ENCODE measurements at regions not wholly inside any gene's neighbourhood (a gene's known extent, or its start where the extent isn't known, plus 50 kb on each side); places are given as distances from the start of the nearest gene placed in this dataset.

DNA sequence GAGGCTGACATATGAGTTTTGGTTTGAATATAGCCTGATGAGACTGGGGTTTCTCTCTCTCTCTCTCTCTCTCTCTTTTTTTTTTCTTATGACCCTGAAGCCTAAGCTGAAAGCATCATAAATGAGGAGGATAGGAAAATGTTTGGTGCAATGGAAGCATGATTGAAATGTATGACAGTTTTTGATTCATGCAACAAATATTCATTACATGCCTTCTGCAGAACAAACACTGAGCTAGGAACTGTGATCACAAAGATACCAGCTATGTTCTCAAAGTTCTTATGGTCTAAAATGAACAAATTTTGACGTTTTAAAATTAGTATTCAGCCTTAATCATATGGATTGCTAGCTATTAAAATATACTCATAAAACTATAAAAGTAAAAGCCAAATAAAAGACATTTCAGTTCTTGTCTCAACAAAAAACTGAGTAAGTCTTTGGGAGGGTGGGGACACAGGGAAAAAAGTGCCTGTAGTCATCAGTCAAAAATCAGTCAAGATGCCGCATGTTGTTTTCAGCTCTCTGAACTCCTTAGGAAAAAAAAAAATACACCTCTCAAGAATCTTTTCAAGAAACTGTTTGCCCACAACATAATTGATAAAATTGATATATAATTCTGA, 57.2 kb downstream of the NKX6-1 start:
- DNase-seq: no peak

DNA sequence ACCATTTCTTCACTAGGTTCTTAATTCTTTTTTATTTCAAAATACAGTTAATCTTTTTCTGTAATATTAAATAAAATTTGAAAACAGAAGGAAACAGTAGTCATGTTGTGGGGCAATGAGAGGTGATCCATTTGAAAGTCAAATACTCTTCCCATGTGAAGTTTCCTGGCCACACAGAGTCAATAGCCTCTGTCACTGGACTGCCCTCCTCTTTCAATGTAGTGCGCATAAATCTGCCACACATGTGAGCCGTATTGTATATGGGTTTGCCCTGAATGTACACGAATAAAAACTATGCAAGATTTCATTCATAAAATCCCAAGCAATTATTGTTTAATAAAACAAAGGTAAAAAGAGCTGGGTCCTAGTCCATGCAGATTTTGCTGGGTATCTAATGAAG, 59.1 kb downstream of the NKX6-1 start:
- DNase-seq: no peak

- no peak for DNase-seq
These were observed 62.3 kb downstream of the NKX6-1 start for GRCh38 chr4:84436812-84437211.

- DNase-seq: no peak
These were observed 64.7 kb downstream of the NKX6-1 start for GRCh38 chr4:84434344-84434743.

DNA sequence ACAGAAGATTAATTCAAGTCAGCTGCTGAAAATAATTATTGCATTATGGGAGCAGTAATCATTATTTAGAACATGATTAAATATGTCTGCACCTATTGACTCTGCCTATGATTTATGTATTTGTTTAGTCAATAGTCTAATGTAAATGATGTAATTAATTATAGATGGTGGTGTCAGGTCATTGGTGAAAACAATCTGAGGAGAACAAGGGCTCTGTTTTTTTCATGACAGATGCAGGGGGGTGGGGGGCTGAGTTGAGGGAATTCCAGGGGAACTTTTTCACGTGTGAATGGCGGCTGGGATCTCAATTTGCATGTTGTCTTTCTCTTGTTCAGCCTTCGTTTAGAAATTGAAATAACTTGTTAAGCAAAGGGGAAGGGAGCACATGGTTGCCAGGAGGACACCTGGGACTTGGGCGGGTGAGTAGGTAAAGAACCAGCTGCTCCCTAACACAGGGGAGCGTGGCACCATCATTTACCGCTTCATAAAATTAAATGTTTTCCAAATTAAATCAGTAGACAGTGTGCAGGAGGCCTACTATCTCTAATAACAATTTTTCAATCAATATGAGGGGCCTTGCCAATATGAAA, 65.4 kb downstream of the NKX6-1 start:
- no peak for DNase-seq

GRCh38 chr4:84432713-84433112, 66.4 kb downstream of the NKX6-1 start:
- DNase-seq: no peak

- no peak for DNase-seq
These were observed 78.5 kb downstream of the NKX6-1 start for GRCh38 chr4:84420608-84421007.

DNA sequence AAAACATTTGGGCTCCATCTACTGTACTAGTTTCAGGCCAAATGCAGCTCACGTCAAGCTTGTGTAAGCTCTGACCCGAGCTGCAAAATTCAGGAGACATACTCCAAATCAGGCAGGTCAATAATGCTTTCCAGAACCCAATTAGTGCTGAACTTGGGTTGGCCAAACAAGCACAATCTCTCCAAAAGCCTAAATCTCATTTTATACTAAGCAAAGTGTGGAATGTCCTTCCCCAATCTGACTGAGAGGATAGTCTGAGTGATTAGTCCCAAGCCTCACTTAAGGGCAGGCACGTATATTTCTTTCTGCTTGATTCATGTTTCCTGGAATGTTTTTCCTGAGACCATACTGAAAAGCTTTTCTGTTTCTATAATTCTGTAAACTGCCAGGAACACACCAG, 79.9 kb downstream of the NKX6-1 start:
- no peak for DNase-seq

DNA sequence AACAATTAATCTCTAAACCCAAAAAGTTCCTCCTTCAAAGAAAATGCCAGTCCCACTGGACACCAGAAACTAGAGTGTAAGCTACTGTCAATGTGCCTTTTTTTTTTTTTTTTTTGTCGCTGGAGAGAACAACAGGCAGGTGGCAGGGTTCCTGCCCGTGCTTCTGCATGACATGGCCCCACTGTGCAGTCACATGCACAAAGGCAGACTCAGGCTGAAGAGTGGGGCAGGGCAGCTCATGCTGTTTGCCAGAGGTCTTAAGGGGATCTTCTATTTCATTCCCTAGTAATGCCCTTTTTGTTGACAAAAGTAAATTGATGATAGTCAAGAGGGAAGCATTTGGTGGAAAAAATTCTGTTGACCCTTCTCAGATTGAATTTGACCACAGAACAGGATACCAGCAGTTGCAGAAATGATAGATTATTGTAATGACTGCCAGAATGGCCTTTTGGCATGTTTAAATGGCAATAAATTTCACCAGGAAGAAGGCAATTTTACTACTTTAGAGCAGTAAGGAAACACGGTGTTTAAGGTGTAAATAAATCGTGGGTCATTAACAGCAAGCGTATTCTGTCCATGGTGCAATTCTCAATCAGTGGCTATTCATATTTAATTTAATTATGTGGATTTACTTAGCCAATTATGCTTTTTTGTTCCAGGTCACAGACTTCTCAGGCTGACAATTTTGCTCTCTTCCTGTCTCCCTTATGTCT, 80.9 kb downstream of the NKX6-1 start:
- DNase-seq: no peak

GRCh38 chr4:84413976-84414375, 85.1 kb downstream of the NKX6-1 start:
- DNase-seq: no peak

- no peak for DNase-seq
These were observed 85.6 kb downstream of the NKX6-1 start for GRCh38 chr4:84413480-84413879.

DNA sequence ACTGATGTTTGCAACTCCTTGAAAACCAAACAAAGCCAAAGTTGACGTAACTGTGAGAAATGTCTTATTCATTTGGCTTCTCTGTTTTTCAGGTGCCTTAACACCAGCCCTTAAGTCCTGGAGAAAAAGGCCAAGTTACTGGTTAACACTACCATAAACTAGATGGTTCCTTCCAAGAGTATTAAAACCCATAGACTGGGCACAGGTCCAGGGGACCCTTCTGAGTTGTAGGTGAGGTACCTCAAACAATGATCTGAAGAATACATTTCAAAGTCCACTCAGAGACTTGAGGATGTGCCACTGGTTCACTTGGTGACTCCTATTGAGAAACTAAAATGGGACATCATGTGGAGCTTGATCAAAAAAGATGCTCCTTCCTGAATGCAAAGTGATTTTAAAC, 87.0 kb downstream of the NKX6-1 start:
- DNase-seq: no peak

DNA sequence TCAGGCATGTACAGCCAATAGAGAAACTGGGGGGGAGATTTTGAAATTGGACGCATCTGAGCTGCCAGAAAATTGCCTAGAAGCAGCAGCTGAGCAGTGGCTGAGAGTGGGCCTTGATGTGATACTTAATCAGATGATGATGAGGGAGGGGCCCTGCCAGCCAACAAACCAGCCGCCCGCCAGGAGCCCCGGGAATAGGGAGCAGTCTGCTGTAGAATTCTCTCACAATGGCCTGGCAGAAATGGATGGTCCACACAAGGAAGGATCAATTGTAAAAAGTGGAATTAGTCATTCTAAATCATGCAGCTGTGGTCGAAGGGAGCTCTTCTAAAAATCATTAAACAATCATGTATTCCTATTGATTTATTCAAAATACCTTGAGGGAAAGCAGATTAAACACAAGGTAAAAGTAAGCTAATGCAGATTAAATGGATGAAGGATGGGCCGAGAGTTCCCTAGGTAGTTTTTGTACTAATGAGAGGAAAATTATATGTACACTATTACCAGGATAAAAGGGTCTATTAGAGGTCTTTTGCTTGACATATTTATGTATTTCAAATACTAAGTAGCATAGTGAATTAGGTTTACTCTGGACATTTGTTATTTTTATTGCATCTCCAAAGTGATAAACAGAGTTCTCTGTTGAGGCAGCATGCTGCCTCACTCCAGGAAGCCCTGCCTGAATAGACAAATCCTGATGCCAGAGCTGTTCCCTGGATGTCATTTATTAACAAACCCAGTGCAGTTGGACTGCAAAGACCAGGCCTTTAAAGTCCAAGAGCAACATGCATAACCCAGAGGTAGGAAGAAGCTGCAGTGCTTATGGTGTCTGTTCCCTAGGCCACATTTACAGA, 91.3 kb downstream of the NKX6-1 start:
- no peak for DNase-seq

DNA sequence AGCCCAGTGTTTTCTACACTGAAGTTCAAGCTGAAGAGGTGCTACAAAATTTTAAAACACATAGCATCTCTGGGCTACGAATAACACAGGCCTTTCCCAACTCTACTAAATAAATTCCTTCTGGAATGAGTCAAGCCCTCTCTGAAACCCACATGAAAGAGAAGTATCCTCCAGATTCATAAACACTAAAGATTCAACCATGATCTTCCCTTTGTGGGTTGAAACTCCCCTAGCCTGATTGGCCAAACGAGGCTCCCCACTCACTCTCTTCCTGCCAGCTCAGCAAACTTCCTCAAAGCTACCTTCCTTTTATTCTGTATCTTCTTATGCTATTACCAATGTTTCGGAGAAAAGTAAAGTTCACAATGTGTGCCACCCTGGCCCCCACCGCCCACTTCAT, 95.4 kb downstream of the NKX6-1 start:
- DNase-seq: no peak

DNA sequence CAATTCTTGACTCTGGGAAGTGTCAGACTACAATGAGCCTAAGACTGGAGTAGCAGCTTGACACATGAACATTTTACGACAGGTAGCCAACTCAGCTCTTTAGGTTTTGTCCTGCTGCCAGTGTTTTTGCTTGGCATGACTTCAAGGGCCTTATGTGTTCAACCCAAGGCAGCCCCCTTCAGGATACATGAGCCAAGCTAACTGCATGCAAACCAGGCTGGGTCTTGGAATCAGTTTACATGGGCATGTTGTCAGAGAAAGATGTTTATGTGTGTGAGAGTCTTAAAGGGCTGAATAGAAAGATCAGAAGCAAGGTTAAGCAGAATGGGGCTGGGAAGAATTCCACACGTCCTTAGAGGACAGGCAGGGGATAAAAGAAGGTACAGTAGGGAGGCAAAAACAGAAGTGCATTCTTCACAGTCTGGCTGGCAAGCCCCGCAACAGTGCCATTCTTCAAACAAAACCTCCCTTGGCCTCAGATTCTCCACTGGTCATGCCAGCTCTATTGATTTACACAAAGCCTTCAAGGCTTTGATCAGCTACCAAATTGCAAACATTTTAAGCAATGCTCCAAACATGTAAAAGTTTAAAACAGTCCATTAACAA, 97.3 kb downstream of the NKX6-1 start:
- no peak for DNase-seq

- DNase-seq: no peak
These were observed 104.7 kb downstream of the NKX6-1 start for GRCh38 chr4:84394386-84394785.

DNA sequence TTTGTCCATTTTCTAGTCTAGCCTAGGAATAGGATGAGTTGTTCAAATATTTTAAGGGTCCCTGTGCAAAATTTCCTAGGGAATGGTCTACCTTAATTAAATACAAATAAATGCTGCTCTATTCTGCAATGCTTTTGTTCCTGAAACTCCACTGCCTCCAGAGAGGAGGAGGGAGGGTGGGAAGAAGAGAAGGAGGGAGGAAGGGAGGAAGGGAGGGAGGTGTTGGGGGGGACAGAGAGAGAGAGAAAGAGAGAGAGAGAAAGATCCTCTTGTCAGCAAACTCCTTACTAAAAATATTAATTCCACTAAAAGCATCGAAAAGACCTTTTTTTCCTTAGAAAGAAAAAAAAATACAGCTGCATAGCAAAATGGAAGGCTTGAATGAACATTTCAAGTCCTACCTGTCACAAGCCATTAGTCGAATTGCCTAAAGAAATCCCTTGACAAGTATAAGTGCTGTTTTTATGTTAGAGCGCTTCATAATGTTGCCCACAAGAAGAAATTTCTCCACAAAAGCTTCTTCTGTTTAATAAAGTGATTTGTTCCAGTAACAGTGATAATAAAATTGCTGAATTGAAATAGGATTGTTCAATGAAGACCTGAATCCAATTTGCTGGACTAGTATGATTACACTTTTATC, 106.0 kb downstream of the NKX6-1 start:
- DNase-seq: no peak

DNA sequence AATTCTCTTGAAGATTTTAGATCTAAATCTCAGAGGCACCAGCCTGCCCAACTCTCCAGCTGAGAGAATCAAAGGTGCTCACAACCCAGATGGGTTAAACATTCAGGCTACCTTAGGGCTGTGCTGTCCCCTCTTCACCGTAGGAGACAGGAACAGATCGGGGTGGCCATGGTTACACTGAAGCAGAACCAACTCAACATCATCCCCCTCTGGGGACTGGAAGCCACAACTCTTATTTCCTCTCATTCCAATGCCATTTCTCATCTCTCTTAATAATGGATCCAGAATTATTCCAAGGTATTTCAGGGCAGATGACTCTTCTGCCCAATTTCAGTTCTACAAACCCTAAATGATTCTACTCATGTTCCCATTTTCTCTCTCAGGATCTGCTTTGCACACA, 109.7 kb downstream of the NKX6-1 start:
- no peak for DNase-seq

- DNase-seq: no peak
These were observed 113.9 kb downstream of the NKX6-1 start for GRCh38 chr4:84385203-84385602.

GRCh38 chr4:84384801-84385200, 114.3 kb downstream of the NKX6-1 start:
- DNase-seq: no peak

GRCh38 chr4:84381759-84382158, 117.3 kb downstream of the NKX6-1 start:
- no peak for DNase-seq
